Hepatocyte (in vitro differentiated cells): ENCODE measurements at regions not wholly inside any gene's neighbourhood (a gene's known extent, or its start where the extent isn't known, plus 50 kb on each side); places are given as distances from the start of the nearest gene placed in this dataset.

Source experiments
- DNase-seq: peaks from one replicate; pipeline ENCODE4 v3.0.0-alpha.2; 2016; ENCODE audit warnings: low spot score
- H2AFZ ChIP-seq: fragments of 200-600 bp; sonication (generic); 2 replicates; pipeline ENCODE4 v1.6.0; 2016; ENCODE audit warnings: antibody characterized with exemption, mild to moderate bottlenecking
- H3K27ac ChIP-seq: fragments of 200-600 bp; sonication (generic); 2 replicates; pipeline ENCODE4 v1.5.1; 2016; ENCODE audit warnings: mild to moderate bottlenecking
- H3K27me3 ChIP-seq: fragments of 200-600 bp; sonication (generic); 2 replicates; pipeline ENCODE4 v1.6.1; 2016
- H3K36me3 ChIP-seq: fragments of 200-600 bp; sonication (generic); replicated peaks from 2 replicates; pipeline ENCODE4 v1.5.1; 2016; ENCODE audit warnings: low read depth; ENCODE audit not compliant: insufficient read depth
- H3K4me1 ChIP-seq: fragments of 200-600 bp; sonication (generic); 2 replicates; pipeline ENCODE4 v1.5.1; 2016; ENCODE audit warnings: mild to moderate bottlenecking, moderate library complexity; ENCODE audit not compliant: insufficient read depth
- H3K4me2 ChIP-seq: fragments of 200-600 bp; sonication (generic); 2 replicates; pipeline ENCODE4 v1.6.0; 2016
- H3K4me3 ChIP-seq: fragments of 200-600 bp; sonication (generic); 2 replicates; pipeline ENCODE4 v1.5.1; 2016; ENCODE audit warnings: mild to moderate bottlenecking
- H3K79me2 ChIP-seq: fragments of 200-600 bp; sonication (generic); 2 replicates; pipeline ENCODE4 v1.6.0; 2017; ENCODE audit warnings: mild to moderate bottlenecking
- H3K9me2 ChIP-seq: fragments of 200-600 bp; sonication (generic); replicated peaks from 2 replicates; pipeline ENCODE4 v1.6.0; 2017; ENCODE audit warnings: mild to moderate bottlenecking; ENCODE audit not compliant: insufficient read depth
- H3K9me3 ChIP-seq: fragments of 200-600 bp; sonication (generic); 2 replicates; pipeline ENCODE4 v1.5.1; 2016; ENCODE audit warnings: low read depth, mild to moderate bottlenecking
- H4K20me1 ChIP-seq: fragments of 200-600 bp; sonication (generic); 2 replicates; pipeline ENCODE4 v1.6.0; 2016; ENCODE audit warnings: mild to moderate bottlenecking; ENCODE audit not compliant: insufficient read depth, poor library complexity, severe bottlenecking
- CTCF ChIP-seq: fragments of 200-600 bp; sonication (generic); IDR thresholded peaks from 2 replicates; pipeline ENCODE4 v1.5.1; 2016; ENCODE audit warnings: antibody characterized with exemption, mild to moderate bottlenecking; ENCODE audit not compliant: poor library complexity
- EZH2 ChIP-seq: fragments of 200-600 bp; sonication (generic); IDR thresholded peaks from 2 replicates; pipeline ENCODE4 v1.6.1; 2016; ENCODE audit warnings: antibody characterized with exemption, mild to moderate bottlenecking, borderline replicate concordance
- EZH2phosphoT487 ChIP-seq: fragments of 200-600 bp; sonication (generic); IDR thresholded peaks from one replicate; pipeline ENCODE4 v1.6.1; 2018; ENCODE audit warnings: antibody characterized with exemption, mild to moderate bottlenecking, low read depth, moderate library complexity; ENCODE audit not compliant: unreplicated experiment, severe bottlenecking
- WGBS: methylation state at CpG from one replicate; pipeline ENCODE4 v1.1.6; 2016; ENCODE audit warnings: low lambda C conversion rate; ENCODE audit errors: missing lambda C conversion rate; 5-methylcytosine and 5-hydroxymethylcytosine counted together

- no peaks in the 10 kb centered on the region for H3K9me3 ChIP-seq
- H3K9me2 ChIP-seq = no peaks in the 10 kb centered on the region
- H3K4me2 ChIP-seq = no peak overlapping the region
- H3K36me3 ChIP-seq = no peaks in the 10 kb centered on the region
- TF ChIP-seq CTCF (no peak), EZH2 (no peak)
- no peaks in the 10 kb centered on the region for H3K79me2 ChIP-seq
- H2AFZ ChIP-seq = no peak overlapping the region
- no peak overlapping the region for H3K27ac ChIP-seq
- no peaks in the 10 kb centered on the region for H3K4me1 ChIP-seq
- no peaks in the 10 kb centered on the region for H3K27me3 ChIP-seq
- H4K20me1 ChIP-seq = no peaks in the 10 kb centered on the region
- 95% methylated on average over 1 of the region's 1 CpG for WGBS
- no peak for DNase-seq
- no peak overlapping the region for H3K4me3 ChIP-seq
These were observed 224.0 kb downstream of the TRIML1 start for GRCh38 chr4:188363196-188363595.

GRCh38 chr4:188370777-188371176 lies 231.5 kb downstream of the TRIML1 start:
- TF ChIP-seq CTCF = no peak
- TF ChIP-seq EZH2phosphoT487 = no peak
- no peak for TF ChIP-seq EZH2
- 65% methylated on average over 3 of the region's 3 CpGs for WGBS
- DNase-seq = no peak

GRCh38 chr4:188372058-188372457 lies 232.8 kb downstream of the TRIML1 start:
- H3K9me2 ChIP-seq = no peaks in the 10 kb centered on the region
- no peaks in the 10 kb centered on the region for H3K4me1 ChIP-seq
- H3K4me2 ChIP-seq = no peak overlapping the region
- H3K9me3 ChIP-seq = no peaks in the 10 kb centered on the region
- no peak for TF ChIP-seq CTCF
- TF ChIP-seq EZH2 = no peak
- no peak for TF ChIP-seq EZH2phosphoT487
- H3K79me2 ChIP-seq = no peaks in the 10 kb centered on the region
- no peak for DNase-seq
- no peak overlapping the region for H2AFZ ChIP-seq
- H3K27me3 ChIP-seq = no peaks in the 10 kb centered on the region
- WGBS = 81% methylated on average over 1 of the region's 1 CpG
- no peak overlapping the region for H3K4me3 ChIP-seq
- H3K36me3 ChIP-seq = no peaks in the 10 kb centered on the region
- H4K20me1 ChIP-seq = no peaks in the 10 kb centered on the region
- no peak overlapping the region for H3K27ac ChIP-seq

More at GRCh38 chr4:188370777-188371176, 231.5 kb downstream of the TRIML1 start:
- H2AFZ ChIP-seq = no peak overlapping the region
- no peaks in the 10 kb centered on the region for H4K20me1 ChIP-seq
- H3K4me3 ChIP-seq = no peak overlapping the region
- no peaks in the 10 kb centered on the region for H3K79me2 ChIP-seq
- no peaks in the 10 kb centered on the region for H3K27me3 ChIP-seq
- no peaks in the 10 kb centered on the region for H3K9me3 ChIP-seq
- no peak overlapping the region for H3K4me2 ChIP-seq
- no peaks in the 10 kb centered on the region for H3K36me3 ChIP-seq
- no peak overlapping the region for H3K27ac ChIP-seq
- H3K9me2 ChIP-seq = no peaks in the 10 kb centered on the region
- no peaks in the 10 kb centered on the region for H3K4me1 ChIP-seq

GRCh38 chr4:188372829-188373228 lies 233.6 kb downstream of the TRIML1 start:
- no peak overlapping the region for H3K27ac ChIP-seq
- no peak overlapping the region for H3K4me2 ChIP-seq
- no peak overlapping the region for H2AFZ ChIP-seq
- H3K9me2 ChIP-seq = no peaks in the 10 kb centered on the region
- no peaks in the 10 kb centered on the region for H3K4me1 ChIP-seq
- DNase-seq = peak; percentile 80
- H3K9me3 ChIP-seq = no peaks in the 10 kb centered on the region
- no peaks in the 10 kb centered on the region for H3K27me3 ChIP-seq
- WGBS = 79% methylated on average over 3 of the region's 3 CpGs
- no peaks in the 10 kb centered on the region for H3K36me3 ChIP-seq
- peak; percentile 52 for TF ChIP-seq CTCF
- TF ChIP-seq EZH2 = no peak
- no peaks in the 10 kb centered on the region for H4K20me1 ChIP-seq
- no peak overlapping the region for H3K4me3 ChIP-seq
- no peaks in the 10 kb centered on the region for H3K79me2 ChIP-seq
